HG02571 (cell line): ENCODE measurements at regions not wholly inside any gene's neighbourhood (a gene's known extent, or its start where the extent isn't known, plus 50 kb on each side); places are given as distances from the start of the nearest gene placed in this dataset.

ENCODE experiments used
- ATAC-seq: cut with Tn5 transposase; IDR thresholded peaks from one replicate; pipeline ENCODE4 v1.9.1; 2021; ENCODE audit warnings: mild to moderate bottlenecking, moderate library complexity; ENCODE audit not compliant: unreplicated experiment

DNA sequence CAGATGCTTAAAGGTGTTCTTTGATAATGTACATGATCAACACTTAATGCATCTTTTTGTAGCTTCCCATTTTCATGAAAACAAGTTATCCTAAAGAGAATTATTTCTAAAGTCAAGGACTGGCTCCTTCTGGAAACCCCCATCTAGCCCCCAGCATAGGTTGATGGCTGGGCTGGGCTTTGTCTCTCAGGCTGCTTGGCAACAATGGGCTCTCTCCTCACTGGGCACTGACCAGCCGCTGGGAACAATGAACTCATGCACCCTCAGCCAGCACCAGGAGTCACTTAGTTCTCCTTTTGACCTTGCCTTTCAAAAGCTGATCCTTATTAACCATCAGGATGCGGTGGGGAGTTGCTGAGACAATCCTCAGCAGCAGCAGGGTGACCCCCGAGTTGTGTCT lies 293.0 kb upstream of the PLXNA2 start:
- ATAC-seq, result no peak

DNA sequence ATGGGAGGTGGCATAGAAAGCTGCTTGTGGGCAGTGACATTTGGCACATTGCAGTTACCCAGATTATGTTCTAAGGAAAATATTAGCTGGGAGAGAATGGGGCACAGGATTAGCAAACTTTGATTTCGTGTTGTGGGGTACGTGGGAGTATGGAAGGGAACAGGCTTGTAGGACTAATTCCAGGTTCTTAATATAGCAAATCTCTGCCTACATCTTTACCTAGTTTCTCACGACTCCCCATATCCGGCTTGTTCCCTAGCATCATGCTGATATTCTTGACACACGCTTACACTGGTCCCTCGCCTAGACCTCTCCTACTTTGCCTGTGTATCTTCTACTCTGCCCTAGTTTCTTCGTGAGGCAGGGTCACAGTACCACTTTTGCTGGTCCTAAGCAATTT lies 293.9 kb upstream of the PLXNA2 start:
- no peak for ATAC-seq

DNA sequence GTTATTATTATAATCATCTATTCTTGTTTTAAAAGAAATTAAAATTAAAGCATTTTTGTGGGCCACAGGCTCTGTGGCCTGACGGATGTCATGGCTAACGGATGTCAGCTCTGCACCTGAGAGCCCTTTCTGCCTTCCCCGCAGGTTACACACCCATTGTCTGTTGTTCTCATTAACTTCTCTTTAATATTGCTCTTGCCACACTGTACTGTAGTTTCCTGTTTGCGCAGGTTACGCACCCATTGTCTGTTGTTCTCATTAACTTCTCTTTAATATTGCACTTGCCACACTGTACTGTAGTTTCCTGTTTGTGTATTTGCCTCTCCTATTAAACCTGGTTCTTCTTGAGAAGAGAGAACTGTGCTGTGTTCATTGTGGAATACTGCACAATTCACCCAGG lies 294.4 kb upstream of the PLXNA2 start:
- no peak for ATAC-seq

DNA sequence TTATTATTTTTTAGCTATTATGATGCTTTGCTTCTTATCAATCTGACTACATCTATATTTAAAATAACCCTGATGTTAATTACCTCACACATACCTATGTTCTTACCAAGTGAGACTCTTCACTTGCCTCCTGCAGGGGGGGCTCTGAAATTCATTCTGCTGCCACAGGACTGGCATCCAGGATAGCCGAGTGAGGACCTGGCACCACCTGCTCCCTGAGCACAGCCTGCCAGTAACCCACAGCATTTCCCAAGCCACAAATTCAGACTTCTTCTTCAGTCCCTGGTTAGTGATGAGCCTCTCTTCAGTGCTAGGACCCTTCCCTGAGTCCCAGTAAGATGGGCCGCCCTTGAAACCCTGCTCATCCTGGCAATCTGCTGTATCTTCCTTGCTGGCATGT lies 296.5 kb upstream of the PLXNA2 start:
- no peak for ATAC-seq

DNA sequence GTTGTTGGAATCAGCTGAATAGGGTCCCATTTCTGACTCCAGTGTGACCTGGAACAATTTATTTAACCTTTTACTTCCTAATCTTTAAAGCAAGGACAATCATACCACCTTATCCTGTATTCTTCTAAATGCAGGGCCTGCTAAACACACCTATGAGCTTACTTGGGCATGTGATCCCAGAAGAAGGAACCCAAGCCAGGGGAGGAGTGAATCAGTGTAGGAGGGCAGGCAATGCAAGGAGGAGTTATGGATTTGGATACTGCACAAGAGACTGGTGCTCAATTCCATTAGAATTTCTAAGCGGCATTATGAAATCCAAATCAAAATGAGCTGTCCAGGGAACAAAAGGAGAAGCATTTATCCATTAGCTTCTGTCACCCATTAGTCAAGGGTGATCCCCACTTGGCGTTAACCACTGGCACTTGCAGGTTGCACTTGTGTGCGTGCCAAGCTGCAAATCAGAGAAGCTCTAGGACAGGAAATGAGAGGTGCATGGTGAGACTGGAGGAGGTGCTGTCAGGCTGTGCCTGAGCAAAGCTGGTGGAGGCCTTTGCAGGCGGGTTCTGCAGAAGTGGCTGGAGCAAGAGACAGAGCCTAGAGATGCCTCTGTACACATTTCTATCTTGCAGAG lies 297.2 kb upstream of the PLXNA2 start:
- no peak for ATAC-seq

DNA sequence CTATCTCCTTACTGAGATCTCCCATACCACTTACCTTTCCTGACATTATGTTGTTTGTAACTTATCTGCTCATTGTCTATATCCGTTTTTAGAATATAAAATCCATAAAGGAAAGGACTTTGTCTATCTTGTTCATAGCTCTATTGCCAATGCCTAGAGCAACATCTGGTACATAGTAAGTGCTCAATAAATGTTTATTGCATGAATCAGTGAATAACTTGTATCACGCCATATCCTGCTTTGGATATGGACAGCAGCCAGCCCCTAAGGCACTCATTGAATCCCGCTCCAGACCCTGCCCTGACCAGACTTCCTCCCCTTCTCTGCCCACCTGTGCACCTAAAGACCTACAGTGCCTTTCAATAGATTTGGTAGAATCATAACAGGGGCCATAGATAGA lies 298.1 kb upstream of the PLXNA2 start:
- ATAC-seq, result no peak

DNA sequence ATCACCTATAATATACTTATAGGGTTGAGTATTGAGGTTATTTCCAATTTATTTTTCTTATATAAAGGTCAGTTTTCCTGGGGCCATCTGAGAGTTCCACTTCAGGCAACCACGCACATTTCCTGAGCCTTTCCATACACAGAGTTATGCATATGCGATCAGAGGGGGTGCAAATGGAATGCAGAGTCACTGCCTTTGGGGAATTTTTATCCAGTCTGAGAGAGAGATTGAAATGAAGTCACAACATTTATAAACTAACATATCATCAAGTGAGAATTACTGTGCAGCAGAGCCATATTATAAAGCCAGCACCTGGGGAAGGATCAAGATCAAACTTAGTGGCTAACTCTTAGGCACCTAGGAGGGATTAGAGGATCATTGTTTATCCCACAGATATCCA lies 299.9 kb upstream of the PLXNA2 start:
- no peak for ATAC-seq

DNA sequence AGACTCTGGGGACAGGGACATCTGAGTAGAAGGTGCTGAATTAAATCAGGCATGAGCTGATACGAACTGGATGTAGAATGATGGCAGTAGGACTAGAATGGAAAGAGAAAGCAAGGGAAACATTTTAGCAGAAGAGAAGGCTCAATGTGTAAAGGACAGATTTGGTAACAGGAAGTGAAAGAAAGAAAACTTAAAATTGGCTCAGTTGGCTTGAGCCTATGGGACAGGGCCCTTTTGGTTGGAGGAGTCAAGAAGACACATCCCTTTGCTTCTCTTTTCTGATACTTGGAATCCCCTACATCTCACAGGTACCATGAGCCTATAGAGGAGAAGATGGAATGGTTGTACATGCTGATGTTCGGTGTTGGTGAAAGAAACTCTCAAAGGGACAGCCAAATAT lies 300.6 kb upstream of the PLXNA2 start:
- no peak for ATAC-seq

DNA sequence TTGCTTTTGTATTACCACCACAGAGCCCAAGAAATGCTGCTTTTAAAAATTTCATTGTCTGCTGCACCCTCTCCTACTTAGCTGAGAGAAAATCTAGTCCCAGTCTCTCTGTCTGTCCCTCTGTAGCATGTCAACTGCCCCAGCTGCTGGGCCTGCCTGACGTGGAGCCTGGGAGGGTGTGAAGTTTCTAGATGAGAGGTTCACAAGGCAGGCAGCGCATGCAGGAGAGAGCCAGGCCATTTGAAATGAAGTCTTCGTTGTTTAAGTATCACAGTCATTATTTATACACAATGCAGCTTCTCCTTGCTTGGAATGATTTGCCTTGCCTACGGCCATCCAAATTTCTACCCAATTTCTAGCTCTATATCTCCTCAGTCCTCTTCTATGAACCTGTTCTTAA lies 306.8 kb upstream of the PLXNA2 start:
- ATAC-seq, result no peak

DNA sequence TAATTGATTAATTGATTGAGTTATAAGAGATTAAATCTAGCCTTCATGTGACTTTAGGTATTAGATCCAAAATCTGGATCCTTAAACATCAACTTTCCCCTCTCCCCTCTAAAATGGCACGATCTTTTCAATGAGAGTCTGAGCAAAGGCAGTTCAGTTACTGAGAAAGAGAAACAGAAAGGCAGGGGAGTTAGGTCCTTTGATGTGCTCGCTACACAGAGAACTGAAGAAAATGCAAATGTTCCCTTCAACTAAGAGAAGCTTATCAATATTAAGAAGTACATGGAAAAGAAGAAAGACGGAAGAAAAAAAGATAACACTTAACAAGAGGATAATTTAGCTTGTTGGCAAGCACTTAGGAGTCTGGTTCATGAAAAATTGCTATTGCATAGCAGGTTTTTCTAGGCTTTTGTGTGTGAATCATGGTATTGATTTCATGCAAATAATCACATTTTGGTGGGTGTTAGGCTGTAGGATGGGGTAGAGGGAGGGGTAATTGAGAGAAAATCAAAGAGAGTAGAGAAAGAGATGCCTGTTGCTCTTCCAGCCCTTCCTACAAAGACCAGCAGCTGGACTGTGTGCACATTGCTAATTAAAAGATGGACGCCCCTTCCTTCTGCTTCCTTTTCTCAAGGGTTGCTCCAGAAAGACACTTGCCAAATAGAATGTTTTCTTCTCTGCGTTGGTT lies 307.6 kb upstream of the PLXNA2 start:
- ATAC-seq, result no peak

DNA sequence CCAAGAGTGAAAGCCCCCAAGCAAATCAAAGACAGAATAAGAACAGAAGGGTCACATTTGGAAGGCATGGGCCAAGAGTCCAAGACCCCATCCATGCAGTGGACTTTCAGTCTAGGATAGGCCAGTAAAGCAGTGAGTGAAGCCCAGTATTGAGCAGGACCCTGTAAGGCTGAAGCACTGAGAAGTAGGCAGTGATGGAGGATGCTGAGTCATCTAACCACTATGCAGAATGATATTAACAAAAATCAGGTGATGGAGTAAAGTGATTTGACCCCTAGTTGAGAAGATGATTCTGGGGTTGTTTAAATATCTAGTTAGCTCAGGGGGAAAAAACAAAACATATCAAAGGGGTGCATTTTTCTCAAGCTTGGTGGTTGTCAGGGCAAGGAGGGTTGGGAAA lies 308.7 kb upstream of the PLXNA2 start:
- ATAC-seq, result no peak

DNA sequence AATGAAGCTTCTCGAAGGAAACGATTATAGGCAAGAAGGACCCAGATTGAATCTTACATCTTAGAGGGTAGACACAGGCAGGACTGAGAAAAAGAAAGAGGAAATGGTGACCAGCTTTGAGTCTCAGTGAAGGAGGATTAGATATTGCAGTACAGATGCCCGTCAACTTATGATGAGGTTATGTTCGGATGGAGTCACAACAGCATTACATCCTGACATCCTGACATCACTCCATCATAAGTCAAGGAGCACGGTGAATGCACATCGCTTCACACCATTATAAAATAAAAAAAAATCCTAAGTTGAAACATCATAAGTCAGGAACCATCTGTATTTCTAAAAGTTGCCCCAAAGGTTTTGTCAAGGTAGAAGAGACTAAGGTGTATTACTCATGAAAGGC lies 312.3 kb upstream of the PLXNA2 start:
- ATAC-seq, result no peak

DNA sequence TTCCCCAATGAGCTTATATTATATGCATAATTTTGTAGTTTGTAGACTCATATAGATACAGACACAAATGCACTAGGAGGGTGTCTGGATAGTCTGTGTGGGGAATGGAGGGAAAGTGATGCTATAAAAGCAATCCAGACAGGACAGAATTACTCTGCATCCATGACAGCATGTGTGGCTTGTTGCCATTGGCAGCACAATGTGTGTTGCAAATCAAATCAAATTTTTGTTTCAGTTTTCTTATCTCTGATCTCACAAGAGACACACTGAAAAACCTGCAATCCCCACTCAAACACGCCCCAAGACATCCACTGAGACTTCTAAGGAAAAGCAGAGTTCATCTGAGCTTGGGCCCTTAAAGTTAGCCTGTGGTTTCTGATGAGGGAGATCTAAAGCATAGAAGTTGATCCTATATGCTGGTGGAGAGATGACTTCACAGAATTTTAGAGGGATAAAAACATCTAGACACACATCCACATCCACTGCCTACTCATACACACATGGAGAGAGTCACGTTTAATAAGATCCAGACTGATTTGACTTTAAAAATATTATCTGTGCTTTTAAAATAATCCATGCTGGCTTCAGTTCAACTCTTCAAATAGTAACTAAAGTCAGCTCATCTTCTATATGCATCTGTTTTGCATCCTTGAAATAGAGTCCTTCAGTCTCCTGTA lies 313.0 kb upstream of the PLXNA2 start:
- ATAC-seq, result no peak

DNA sequence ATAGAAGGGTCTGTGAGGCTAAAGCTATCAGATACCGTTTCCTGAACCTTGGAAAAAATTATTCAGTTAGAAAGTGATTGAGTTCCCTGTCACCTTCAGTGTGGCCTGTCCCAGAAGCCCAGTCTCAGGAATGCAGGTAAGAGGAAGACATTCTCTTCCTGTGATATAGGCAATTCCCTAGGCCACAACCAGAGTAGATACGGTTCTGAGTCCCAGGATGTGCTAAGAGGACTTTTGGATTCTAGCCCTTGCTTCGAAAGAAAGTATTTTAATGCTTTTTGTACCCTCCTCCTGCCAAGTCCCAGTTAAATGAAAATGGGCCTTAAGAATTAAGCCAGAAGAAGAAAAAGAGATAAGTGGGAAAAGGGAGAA lies 313.5 kb upstream of the PLXNA2 start:
- ATAC-seq, result no peak

DNA sequence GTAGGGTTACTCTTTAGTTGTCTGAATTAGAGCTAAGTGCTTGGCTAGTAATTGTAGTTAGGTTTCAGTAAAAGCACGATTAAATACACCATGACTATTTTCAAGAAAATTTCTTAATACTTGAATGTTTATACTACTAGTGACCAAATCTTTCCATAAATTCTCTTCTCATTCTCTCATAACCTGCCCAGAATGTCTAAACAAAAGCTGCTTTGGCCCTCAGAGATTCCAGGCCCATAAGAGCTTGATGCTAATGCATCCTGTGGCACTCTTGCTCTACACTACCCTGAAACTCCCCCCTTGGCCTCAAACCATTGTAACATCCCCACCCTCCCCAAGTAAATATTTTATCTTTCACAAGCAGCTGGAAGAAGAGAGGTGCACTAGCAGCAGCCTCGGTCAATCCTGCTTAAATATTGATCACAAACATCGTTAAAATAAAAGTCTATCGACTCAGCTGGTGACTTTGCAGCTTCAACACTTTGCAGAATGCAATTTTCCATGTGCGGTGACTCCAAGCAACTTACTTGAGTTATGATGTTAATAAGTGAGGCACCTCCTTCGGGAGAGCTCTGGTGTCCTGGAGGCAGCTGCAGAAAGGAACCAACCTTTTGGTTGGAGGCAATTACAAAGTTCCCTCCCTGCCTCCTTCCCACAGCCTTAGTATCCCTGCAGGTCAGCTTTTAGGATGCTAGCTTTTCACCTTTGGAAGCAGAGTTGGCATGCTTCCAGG lies 315.6 kb upstream of the PLXNA2 start:
- ATAC-seq, result no peak

DNA sequence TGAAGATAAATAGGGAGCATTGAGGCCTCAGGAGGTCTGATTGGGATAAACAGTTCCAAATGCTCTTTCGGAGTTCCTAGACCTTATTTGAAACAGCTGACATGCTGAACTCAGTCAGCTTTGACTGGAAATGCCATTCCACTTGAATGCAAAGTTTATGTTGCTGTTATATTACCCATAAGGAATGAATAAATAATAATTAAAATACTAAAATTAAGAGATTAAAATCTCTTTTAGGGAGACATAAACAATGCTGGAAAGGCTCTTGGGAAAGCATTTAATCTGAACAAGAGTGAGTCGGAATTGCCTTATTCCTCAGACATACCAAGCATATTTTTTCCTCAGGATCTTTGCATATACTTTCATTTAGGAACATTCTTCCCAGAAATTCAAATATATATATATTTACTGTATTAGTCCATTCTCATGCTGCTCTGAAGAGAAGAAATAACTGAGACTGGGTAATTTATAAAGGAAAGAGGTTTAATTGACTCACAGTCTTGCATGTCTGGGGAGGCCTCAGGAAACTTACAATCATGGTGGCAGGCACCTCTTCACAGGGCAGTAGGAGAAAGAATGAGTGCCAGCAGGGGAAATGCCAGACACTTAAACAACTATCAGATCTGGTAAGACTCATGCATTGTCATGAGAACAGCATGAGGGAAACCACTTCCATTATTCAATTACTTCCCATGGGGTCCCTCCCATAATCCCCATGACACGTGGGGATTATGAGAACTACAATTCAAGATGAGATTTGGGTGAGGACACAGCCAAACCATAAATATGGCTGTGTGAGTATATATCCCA lies 318.2 kb upstream of the PLXNA2 start:
- no peak for ATAC-seq

DNA sequence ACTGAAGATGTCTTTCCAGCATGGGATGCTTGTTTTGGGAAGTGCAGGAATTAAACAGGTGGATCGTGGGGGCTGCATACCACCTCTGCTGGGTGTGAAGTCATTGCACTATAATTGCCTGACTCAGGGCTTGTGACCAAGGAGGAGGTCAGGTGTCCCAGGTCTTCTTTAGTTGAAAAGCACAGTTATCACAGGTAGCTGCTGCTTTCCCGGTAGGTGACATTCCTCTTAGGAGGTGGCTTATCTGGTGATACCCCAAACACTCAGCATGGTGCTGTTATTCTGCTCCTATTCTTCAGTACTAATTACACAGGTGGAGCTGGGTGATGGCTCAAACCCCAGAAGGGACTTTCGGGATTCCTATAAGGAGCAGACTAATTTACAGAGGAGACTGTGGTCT lies 320.3 kb upstream of the PLXNA2 start:
- ATAC-seq, result no peak

DNA sequence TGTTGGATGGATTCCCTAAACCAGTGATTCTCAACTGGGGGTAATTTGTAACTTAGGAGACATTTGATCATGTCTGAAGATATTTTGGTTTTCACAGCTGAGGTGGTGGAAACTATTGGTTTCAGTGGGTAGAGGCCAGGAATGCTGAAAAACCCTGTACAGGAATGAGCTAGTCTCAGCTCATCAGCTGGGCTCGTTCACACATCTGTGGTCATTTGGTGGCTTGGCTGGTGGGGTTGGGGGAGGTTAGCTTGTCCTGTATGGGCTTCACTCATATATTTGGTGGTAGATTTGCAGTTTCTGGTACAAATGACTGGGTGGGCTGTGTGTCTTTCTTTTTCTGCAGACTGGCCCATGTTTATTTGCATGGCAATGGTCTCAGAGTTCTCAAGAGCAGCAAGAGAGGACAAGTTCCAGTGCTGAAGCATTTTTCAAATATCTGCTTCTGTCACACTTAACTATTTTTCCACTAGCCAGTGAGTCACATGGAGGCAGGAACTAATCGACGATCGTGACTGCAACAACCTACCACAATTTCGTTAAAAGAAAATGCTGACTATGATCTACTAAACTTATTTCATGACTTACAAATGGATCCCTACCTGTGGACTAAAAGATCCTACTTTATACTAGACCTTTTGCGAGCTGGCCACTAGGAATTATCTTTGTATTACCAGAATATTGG lies 321.7 kb upstream of the PLXNA2 start:
- ATAC-seq, result no peak

DNA sequence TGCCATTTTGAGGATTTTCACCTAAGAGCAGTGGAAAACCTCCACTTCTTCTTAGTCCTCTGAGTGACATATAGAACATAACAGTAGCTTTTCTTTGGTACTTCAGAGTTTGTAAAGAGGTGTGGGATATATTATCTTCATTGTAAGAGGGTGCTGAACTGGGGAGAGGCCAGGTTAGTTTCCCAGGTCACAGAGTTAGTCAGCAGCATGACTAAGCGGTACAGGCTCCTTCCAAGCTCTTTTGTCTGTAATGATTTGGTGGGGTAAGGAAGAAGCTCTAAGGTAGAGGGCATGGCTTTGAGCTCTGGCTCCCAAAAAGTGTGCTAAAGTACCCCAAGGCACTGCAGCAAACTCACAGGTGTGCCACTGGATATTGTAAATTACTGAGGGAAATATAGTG lies 325.0 kb upstream of the PLXNA2 start:
- no peak for ATAC-seq

DNA sequence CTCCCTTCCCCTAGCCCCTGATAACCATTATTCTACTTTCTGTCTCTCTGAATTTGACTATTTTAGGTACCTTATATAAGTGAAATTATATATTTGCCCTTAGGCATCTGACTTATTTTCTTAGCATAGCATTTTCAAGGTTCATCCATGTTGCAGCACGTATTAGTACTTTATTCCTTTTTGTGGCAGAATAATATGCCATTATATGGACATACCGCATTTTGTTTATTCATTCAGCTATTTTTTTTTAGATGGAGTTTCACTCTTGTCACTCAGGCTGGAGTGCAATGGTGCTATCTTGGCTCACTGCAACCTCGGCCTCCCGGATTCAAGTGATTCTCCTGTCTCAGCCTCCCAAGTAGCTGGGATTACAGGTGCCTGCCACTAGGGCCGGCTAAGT lies 326.2 kb upstream of the PLXNA2 start:
- ATAC-seq, result no peak
